ENCODE measurements at regions not wholly inside any gene's neighbourhood (a gene's known extent, or its start where the extent isn't known, plus 50 kb on each side); places are given as distances from the start of the nearest gene placed in this dataset.

DNA sequence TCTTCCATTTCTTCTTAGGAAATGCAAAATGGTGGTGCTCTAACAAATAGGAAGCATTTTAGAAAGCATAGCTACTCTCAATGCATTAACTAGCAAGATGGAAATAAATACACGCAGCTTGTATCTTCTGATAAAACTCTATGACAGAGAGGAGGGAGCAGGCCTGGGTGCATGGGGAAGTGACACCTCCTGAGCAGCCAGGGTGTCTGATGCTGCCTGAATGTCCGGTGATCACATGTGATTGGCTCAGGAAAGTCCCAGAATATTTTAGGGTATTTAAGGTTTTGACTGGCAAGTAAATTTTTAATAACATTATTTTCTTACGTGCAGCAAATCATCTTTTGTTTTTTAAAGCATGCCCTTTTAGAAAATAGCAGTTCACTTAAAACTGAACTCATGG lies 261.0 kb upstream of the KLF6 start:
- H3K4me3 ChIP-seq (ENCODE audit: control insufficient read depth, low read depth, low read length), result no peak overlapping the region
- TF ChIP-seq, protein P1, sequence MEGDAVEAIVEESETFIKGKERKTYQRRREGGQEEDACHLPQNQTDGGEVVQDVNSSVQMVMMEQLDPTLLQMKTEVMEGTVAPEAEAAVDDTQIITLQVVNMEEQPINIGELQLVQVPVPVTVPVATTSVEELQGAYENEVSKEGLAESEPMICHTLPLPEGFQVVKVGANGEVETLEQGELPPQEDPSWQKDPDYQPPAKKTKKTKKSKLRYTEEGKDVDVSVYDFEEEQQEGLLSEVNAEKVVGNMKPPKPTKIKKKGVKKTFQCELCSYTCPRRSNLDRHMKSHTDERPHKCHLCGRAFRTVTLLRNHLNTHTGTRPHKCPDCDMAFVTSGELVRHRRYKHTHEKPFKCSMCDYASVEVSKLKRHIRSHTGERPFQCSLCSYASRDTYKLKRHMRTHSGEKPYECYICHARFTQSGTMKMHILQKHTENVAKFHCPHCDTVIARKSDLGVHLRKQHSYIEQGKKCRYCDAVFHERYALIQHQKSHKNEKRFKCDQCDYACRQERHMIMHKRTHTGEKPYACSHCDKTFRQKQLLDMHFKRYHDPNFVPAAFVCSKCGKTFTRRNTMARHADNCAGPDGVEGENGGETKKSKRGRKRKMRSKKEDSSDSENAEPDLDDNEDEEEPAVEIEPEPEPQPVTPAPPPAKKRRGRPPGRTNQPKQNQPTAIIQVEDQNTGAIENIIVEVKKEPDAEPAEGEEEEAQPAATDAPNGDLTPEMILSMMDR (IDR thresholded peaks at IDR 0.05; ENCODE audit: control insufficient read depth, insufficient read depth, low read depth, low read length, missing control alignments), result no peak
- no peak for DNase-seq (ENCODE audit: low read depth)

DNA sequence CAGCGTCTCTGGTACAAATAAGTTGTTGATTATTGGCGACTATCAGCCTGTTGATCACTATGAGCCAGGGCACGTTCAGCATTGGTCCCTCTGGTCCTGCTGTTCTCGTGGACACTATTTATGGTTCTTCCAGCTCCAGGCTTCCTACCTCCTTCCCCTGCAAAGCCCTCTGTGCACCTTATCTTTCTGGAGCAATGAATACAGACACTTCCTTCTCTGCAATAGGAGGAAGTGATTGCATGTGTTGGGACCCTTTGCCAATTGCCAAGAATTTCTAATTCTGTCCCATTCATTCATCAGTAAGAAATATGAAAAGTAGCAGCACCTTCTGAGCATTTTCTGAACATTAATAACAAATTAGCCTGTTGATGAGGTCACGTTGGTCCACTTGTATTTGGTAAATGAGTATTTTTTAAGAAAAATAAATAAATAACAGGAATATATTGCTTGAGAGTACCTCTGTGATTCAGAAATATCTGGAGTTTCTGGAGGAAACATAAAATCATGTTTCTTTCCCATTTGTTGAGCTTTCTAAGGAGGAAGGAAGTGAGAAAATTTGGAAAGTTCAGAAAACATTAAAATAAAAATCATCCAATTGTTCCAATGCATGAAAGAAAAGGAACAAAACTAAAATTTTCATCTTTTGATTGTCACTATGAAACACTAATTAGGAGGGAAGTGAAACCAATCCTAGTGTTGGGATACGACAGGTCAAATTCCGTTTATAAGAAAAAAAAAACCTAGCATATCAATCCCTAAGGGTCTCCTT lies 259.1 kb upstream of the KLF6 start:
- no peak overlapping the region for H3K4me3 ChIP-seq (ENCODE audit: control insufficient read depth, low read depth, low read length)
- TF ChIP-seq, protein P1 (IDR thresholded peaks at IDR 0.05; ENCODE audit: control insufficient read depth, insufficient read depth, low read depth, low read length, missing control alignments), result no peak
- no peak for DNase-seq (ENCODE audit: low read depth)

DNA sequence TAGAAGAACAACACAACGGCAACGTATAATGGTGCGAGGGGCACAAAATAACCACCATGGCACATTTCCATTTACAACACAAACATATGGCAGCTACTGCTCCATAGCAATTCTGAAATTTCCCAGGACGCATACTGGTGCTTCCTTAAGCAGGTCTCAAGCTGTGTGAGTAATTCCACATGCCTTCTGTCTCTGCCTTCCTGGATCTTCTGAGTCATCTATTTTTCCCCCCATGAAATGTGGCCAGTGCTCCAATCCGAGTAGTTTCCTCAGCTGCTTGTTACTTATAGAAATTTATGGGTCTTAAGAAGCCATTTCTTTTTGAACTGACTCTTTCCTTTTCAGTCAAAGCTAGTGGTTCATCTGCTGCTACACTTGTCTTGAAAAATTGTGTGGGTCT lies 256.6 kb upstream of the KLF6 start:
- no peak overlapping the region for H3K4me3 ChIP-seq (ENCODE audit: control insufficient read depth, low read depth, low read length)
- no peak for DNase-seq (ENCODE audit: low read depth)
- TF ChIP-seq, protein P1 (IDR thresholded peaks at IDR 0.05; ENCODE audit: control insufficient read depth, insufficient read depth, low read depth, low read length, missing control alignments), result no peak

DNA sequence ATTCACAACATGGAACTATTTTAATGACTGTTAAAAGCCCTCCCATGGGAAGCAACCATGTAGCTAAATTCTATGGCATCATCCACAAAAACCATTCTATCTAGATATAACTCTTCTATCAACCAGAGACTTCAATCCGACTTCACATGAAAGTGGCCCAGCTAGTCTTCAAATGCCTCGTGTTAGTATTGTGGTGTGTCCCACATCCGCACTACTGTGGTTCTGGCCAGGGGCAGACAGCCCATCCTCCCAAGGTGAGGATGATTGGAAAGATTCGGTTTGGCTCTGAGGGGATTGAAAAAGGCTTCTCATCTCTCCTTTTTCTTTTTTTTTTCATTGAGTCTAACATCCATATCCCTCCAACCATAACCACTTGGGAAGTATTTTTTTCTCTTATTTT lies 253.0 kb upstream of the KLF6 start:
- DNase-seq (ENCODE audit: low read depth), result no peak
- TF ChIP-seq, protein P1 (IDR thresholded peaks at IDR 0.05; ENCODE audit: control insufficient read depth, insufficient read depth, low read depth, low read length, missing control alignments), result no peak
- no peak overlapping the region for H3K4me3 ChIP-seq (ENCODE audit: control insufficient read depth, low read depth, low read length)

DNA sequence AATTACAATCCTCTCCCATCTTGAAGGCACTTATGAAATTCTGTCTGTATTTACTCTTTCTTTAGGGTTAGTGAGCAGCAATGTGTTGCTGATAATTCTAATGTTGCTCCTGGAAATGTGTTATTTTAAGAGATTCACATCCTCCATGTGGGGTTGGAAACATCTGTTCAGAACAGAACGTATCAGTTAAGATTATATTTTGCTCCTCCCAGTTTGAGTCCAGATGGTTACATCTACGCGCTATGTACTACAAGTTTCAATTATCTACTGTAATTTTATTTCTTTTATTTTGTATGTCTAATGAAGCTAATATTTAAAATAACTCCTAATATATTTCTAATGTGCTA lies 250.6 kb upstream of the KLF6 start:
- TF ChIP-seq, protein P1 (IDR thresholded peaks at IDR 0.05; ENCODE audit: control insufficient read depth, insufficient read depth, low read depth, low read length, missing control alignments), result no peak
- no peak overlapping the region for H3K4me3 ChIP-seq (ENCODE audit: control insufficient read depth, low read depth, low read length)
- no peak for DNase-seq (ENCODE audit: low read depth)

DNA sequence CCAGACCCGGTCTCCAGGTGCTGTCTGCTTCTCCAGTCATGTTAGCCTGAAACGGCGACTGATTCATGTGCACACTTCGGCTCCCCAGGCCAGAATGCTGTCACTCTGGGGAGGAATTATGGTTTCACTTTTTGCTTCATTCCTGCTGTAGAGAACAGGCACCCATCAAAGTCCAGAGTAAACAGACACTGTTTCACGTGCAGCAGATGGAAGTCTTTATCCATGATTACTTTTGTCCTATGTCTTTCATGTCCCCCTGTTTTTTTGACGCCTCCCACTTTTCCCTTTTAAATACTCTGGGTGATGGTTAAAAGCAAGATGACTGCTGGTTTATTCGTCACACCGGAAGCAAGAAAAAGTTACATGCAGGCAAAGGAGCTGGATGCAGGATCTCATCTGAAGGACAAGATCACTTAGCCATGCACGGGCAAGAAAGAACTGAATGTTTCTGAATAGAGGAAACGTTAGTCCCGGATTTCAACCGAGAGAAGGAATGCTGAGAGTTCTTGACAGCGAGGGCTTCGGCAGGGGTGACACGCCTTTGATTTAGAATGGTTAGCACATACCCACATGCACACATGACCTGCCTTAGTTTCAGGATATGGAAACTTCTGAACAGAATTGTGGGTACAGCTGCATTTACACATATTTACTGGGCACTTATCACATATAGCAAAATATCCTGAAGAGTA lies 250.0 kb upstream of the KLF6 start:
- no peak overlapping the region for H3K4me3 ChIP-seq (ENCODE audit: control insufficient read depth, low read depth, low read length)
- DNase-seq (ENCODE audit: low read depth), result no peak
- TF ChIP-seq, protein P1 (IDR thresholded peaks at IDR 0.05; ENCODE audit: control insufficient read depth, insufficient read depth, low read depth, low read length, missing control alignments), result no peak

Measured in AG09309 (cell line).